ENCODE measurements at regions not wholly inside any gene's neighbourhood (a gene's known extent, or its start where the extent isn't known, plus 50 kb on each side); places are given as distances from the start of the nearest gene placed in this dataset.

- POLR2A ChIA-PET: no interaction called here
- intact Hi-C loops (cut with micrococcal nuclease): no loop called here
- no peak overlapping the region for H3K4me3 Mint-ChIP-seq
- Histone ChIP-seq H3K36me3 (ENCODE audit: control insufficient read depth in 2 of 3, insufficient read depth in 3 of 3, low read length in 3 of 3) (no peaks in the 10 kb centered on the region), H3K4me3 (ENCODE audit: low read length) (no peak overlapping the region), H3K27me3 (ENCODE audit: control insufficient read depth in 2 of 2, insufficient read depth in 2 of 2, low read length in 2 of 2) (no peaks in the 10 kb centered on the region), H3K9me3 (ENCODE audit: control insufficient read depth in 2 of 3, low read length in 3 of 3) (no peaks in the 10 kb centered on the region), H3K27ac (ENCODE audit: low read depth, low read length) (no peak overlapping the region), H3K4me1 (ENCODE audit: control insufficient read depth in 2 of 2, insufficient read depth in 2 of 2, low read length in 2 of 2) (no peaks in the 10 kb centered on the region)
- DNase-seq (no peak), ATAC-seq (no peak)
- no peak overlapping the region for H3K27ac Mint-ChIP-seq
- H3K9me3 Mint-ChIP-seq: peaks cover 0 to 3% (median 0%) of the 10 kb centered on the region in 11 donors
- H3K36me3 Mint-ChIP-seq: peaks cover 0 to 1% (median 0%) of the 10 kb centered on the region in 5 donors
- CTCF ChIA-PET: no interaction called here
- H3K27me3 Mint-ChIP-seq: peaks cover 0 to 14% (median 5%) of the 10 kb centered on the region in 5 donors
- H3K4me1 Mint-ChIP-seq: peaks cover 0 to 4% (median 0%) of the 10 kb centered on the region in 7 donors
Measured at GRCh38 chr9:92180669-92181181, 65.5 kb upstream of the SPTLC1 start.

GRCh38 chr9:92180002-92180400 is 64.8 kb upstream of the SPTLC1 start:
- H3K36me3 Mint-ChIP-seq: no peaks in the 10 kb centered on the region

GRCh38 chr9:92179286-92180001 is 64.2 kb upstream of the SPTLC1 start:
- intact Hi-C loops (cut with micrococcal nuclease): no loop called here
- Mint-ChIP-seq H3K36me3 (peaks cover 0 to under 1% (median 0%) of the 10 kb centered on the region in 5 donors), H3K27ac (peak overlapping the region in 1 of 9 donors; percentile 7), H3K9me3 (peaks cover 0 to 3% (median 0%) of the 10 kb centered on the region in 11 donors), H3K27me3 (peaks cover 0 to 8% (median 5%) of the 10 kb centered on the region in 5 donors), H3K4me3 (no peak overlapping the region), H3K4me1 (peaks cover 0 to 4% (median 0%) of the 10 kb centered on the region in 7 donors)
- ATAC-seq (no peak), DNase-seq (no peak)
- H3K4me1 ChIP-seq (ENCODE audit: control insufficient read depth in 2 of 2, insufficient read depth in 2 of 2, low read length in 2 of 2): no peaks in the 10 kb centered on the region
- H3K27me3 ChIP-seq (ENCODE audit: control insufficient read depth in 2 of 2, insufficient read depth in 2 of 2, low read length in 2 of 2): no peaks in the 10 kb centered on the region
- H3K36me3 ChIP-seq (ENCODE audit: control insufficient read depth in 2 of 3, insufficient read depth in 3 of 3, low read length in 3 of 3): no peaks in the 10 kb centered on the region
- H3K4me3 ChIP-seq (ENCODE audit: low read length): no peak overlapping the region
- ChIA-PET POLR2A (no interaction called here), CTCF (no interaction called here)
- H3K27ac ChIP-seq (ENCODE audit: low read depth, low read length): no peak overlapping the region
- H3K9me3 ChIP-seq (ENCODE audit: control insufficient read depth in 2 of 3, low read length in 3 of 3): no peaks in the 10 kb centered on the region

More at GRCh38 chr9:92180002-92180400, 64.8 kb upstream of the SPTLC1 start:
- Mint-ChIP-seq H3K9me3 (peaks cover 0 to 3% (median 0%) of the 10 kb centered on the region in 11 donors), H3K4me1 (peaks cover 0 to 4% (median 0%) of the 10 kb centered on the region in 7 donors), H3K27me3 (peaks cover 0 to 11% (median 5%) of the 10 kb centered on the region in 5 donors), H3K4me3 (no peak overlapping the region), H3K27ac (no peak overlapping the region)
- H3K27ac ChIP-seq (ENCODE audit: low read depth, low read length): no peak overlapping the region
- no peaks in the 10 kb centered on the region for H3K9me3 ChIP-seq (ENCODE audit: control insufficient read depth in 2 of 3, low read length in 3 of 3)
- no peaks in the 10 kb centered on the region for H3K36me3 ChIP-seq (ENCODE audit: control insufficient read depth in 2 of 3, insufficient read depth in 3 of 3, low read length in 3 of 3)
- H3K27me3 ChIP-seq (ENCODE audit: control insufficient read depth in 2 of 2, insufficient read depth in 2 of 2, low read length in 2 of 2): no peaks in the 10 kb centered on the region
- POLR2A ChIA-PET: no interaction called here
- no peak overlapping the region for H3K4me3 ChIP-seq (ENCODE audit: low read length)
- intact Hi-C loops (cut with micrococcal nuclease): no loop called here
- H3K4me1 ChIP-seq (ENCODE audit: control insufficient read depth in 2 of 2, insufficient read depth in 2 of 2, low read length in 2 of 2): no peaks in the 10 kb centered on the region
- CTCF ChIA-PET: no interaction called here
- ATAC-seq (no peak), DNase-seq (no peak)

- no peak overlapping the region for H3K27ac ChIP-seq (ENCODE audit: low read depth, low read length)
- POLR2A ChIA-PET: no interaction called here
Measured at GRCh38 chr9:92177591-92177990, 62.4 kb upstream of the SPTLC1 start.

GRCh38 chr9:92176800-92177185 is 61.6 kb upstream of the SPTLC1 start:
- H3K27me3 ChIP-seq (ENCODE audit: control insufficient read depth in 2 of 2, insufficient read depth in 2 of 2, low read length in 2 of 2): no peaks in the 10 kb centered on the region
- Mint-ChIP-seq H3K4me1 (peaks cover 0 to 2% (median 0%) of the 10 kb centered on the region in 7 donors), H3K27me3 (peaks cover 0 to 29% (median 0%) of the 10 kb centered on the region in 5 donors), H3K4me3 (no peak overlapping the region), H3K9me3 (peaks cover 0 to 16% (median 4%) of the 10 kb centered on the region in 11 donors), H3K36me3 (peaks cover 0 to 6% (median 0%) of the 10 kb centered on the region in 5 donors), H3K27ac (no peak overlapping the region)
- peaks cover 0 to 11% (median 0%) of the 10 kb centered on the region in 3 experiments for H3K9me3 ChIP-seq (ENCODE audit: control insufficient read depth in 2 of 3, low read length in 3 of 3)
- H3K4me1 ChIP-seq (ENCODE audit: control insufficient read depth in 2 of 2, insufficient read depth in 2 of 2, low read length in 2 of 2): no peaks in the 10 kb centered on the region
- H3K27ac ChIP-seq (ENCODE audit: low read depth, low read length): no peak overlapping the region
- H3K36me3 ChIP-seq (ENCODE audit: control insufficient read depth in 2 of 3, insufficient read depth in 3 of 3, low read length in 3 of 3): no peaks in the 10 kb centered on the region
- no peak for DNase-seq
- ATAC-seq: no peak
- intact Hi-C loops (cut with micrococcal nuclease): no loop called here
- no peak overlapping the region for H3K4me3 ChIP-seq (ENCODE audit: low read length)
- CTCF ChIA-PET: interaction anchor here (0.6 kb wide), 1 partner anchor 10 kb away, joined by 3 read pairs; no protein-coding TSS in a partner anchor
- POLR2A ChIA-PET: no interaction called here

More at GRCh38 chr9:92177591-92177990, 62.4 kb upstream of the SPTLC1 start:
- Histone ChIP-seq H3K4me1 (ENCODE audit: control insufficient read depth in 2 of 2, insufficient read depth in 2 of 2, low read length in 2 of 2) (no peaks in the 10 kb centered on the region), H3K36me3 (ENCODE audit: control insufficient read depth in 2 of 3, insufficient read depth in 3 of 3, low read length in 3 of 3) (no peaks in the 10 kb centered on the region), H3K27me3 (ENCODE audit: control insufficient read depth in 2 of 2, insufficient read depth in 2 of 2, low read length in 2 of 2) (no peaks in the 10 kb centered on the region), H3K4me3 (ENCODE audit: low read length) (no peak overlapping the region), H3K9me3 (ENCODE audit: control insufficient read depth in 2 of 3, low read length in 3 of 3) (peaks cover 0 to 11% (median 0%) of the 10 kb centered on the region in 3 experiments)
- H3K27ac Mint-ChIP-seq: no peak overlapping the region
- H3K9me3 Mint-ChIP-seq: peaks cover 0 to 16% (median 4%) of the 10 kb centered on the region in 11 donors
- H3K4me3 Mint-ChIP-seq: no peak overlapping the region
- intact Hi-C loops (cut with micrococcal nuclease): no loop called here
- DNase-seq (no peak), ATAC-seq (no peak)
- CTCF ChIA-PET: interaction anchor here (0.6 kb wide), 1 partner anchor 9 kb away, joined by 3 read pairs; no protein-coding TSS in a partner anchor
- peaks cover 0 to 24% (median under 1%) of the 10 kb centered on the region in 5 donors for H3K27me3 Mint-ChIP-seq
- H3K36me3 Mint-ChIP-seq: peaks cover 0 to 6% (median 0%) of the 10 kb centered on the region in 5 donors
- peaks cover 0 to 2% (median 0%) of the 10 kb centered on the region in 7 donors for H3K4me1 Mint-ChIP-seq

- peaks cover 0 to 32% (median 0%) of the 10 kb centered on the region in 5 donors for H3K27me3 Mint-ChIP-seq
- H3K27ac ChIP-seq (ENCODE audit: low read depth, low read length): no peak overlapping the region
- no peak overlapping the region for H3K27ac Mint-ChIP-seq
- no peak overlapping the region for H3K4me3 Mint-ChIP-seq
- ChIA-PET POLR2A (no interaction called here), CTCF (no interaction called here)
- peaks cover 0 to 2% (median 0%) of the 10 kb centered on the region in 7 donors for H3K4me1 Mint-ChIP-seq
- H3K4me3 ChIP-seq (ENCODE audit: low read length): no peak overlapping the region
- H3K27me3 ChIP-seq (ENCODE audit: control insufficient read depth in 2 of 2, insufficient read depth in 2 of 2, low read length in 2 of 2): no peaks in the 10 kb centered on the region
- H3K36me3 ChIP-seq (ENCODE audit: control insufficient read depth in 2 of 3, insufficient read depth in 3 of 3, low read length in 3 of 3): no peaks in the 10 kb centered on the region
- peaks cover 0 to 11% (median 0%) of the 10 kb centered on the region in 3 experiments for H3K9me3 ChIP-seq (ENCODE audit: control insufficient read depth in 2 of 3, low read length in 3 of 3)
- H3K36me3 Mint-ChIP-seq: peaks cover 0 to 6% (median 0%) of the 10 kb centered on the region in 5 donors
- ATAC-seq (no peak), DNase-seq (no peak)
- intact Hi-C loops (cut with micrococcal nuclease): no loop called here
- no peaks in the 10 kb centered on the region for H3K4me1 ChIP-seq (ENCODE audit: control insufficient read depth in 2 of 2, insufficient read depth in 2 of 2, low read length in 2 of 2)
- H3K9me3 Mint-ChIP-seq: peaks cover 0 to 16% (median 4%) of the 10 kb centered on the region in 11 donors
Measured at GRCh38 chr9:92176068-92176799, 61.0 kb upstream of the SPTLC1 start.

Measured in naive thymus-derived CD4-positive, alpha-beta T cell (primary cell).